B cell (primary cell): ENCODE measurements at regions not wholly inside any gene's neighbourhood (a gene's known extent, or its start where the extent isn't known, plus 50 kb on each side); places are given as distances from the start of the nearest gene placed in this dataset.

Experiments
- CTCF ChIP-seq: fragments of 200-600 bp; IDR thresholded peaks from one replicate; pipeline ENCODE4 v1.8.0; 2022; ENCODE audit warnings: antibody characterized with exemption, mild to moderate bottlenecking
- EZH2 ChIP-seq: IDR thresholded peaks from 2 replicates; pipeline ENCODE4 v1.6.1; 2012; ENCODE audit warnings: borderline replicate concordance, low read depth, mild to moderate bottlenecking, moderate library complexity, low read length; ENCODE audit not compliant: insufficient read depth, poor library complexity, severe bottlenecking

GRCh38 chr4:115740806-115741205, 627.4 kb upstream of the NDST4 start:
- TF ChIP-seq CTCF: no peak
- TF ChIP-seq EZH2: no peak
